ENCODE measurements at regions not wholly inside any gene's neighbourhood (a gene's known extent, or its start where the extent isn't known, plus 50 kb on each side); places are given as distances from the start of the nearest gene placed in this dataset.

GRCh38 chr5:152100462-152100861 is 175.8 kb upstream of the GLRA1 start:
- TF ChIP-seq, protein P1, sequence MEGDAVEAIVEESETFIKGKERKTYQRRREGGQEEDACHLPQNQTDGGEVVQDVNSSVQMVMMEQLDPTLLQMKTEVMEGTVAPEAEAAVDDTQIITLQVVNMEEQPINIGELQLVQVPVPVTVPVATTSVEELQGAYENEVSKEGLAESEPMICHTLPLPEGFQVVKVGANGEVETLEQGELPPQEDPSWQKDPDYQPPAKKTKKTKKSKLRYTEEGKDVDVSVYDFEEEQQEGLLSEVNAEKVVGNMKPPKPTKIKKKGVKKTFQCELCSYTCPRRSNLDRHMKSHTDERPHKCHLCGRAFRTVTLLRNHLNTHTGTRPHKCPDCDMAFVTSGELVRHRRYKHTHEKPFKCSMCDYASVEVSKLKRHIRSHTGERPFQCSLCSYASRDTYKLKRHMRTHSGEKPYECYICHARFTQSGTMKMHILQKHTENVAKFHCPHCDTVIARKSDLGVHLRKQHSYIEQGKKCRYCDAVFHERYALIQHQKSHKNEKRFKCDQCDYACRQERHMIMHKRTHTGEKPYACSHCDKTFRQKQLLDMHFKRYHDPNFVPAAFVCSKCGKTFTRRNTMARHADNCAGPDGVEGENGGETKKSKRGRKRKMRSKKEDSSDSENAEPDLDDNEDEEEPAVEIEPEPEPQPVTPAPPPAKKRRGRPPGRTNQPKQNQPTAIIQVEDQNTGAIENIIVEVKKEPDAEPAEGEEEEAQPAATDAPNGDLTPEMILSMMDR (IDR thresholded peaks at IDR 0.05), result no peak
- no peak for TF ChIP-seq ZFX (IDR thresholded peaks at IDR 0.05; ENCODE audit: borderline replicate concordance)

Data from 22Rv1 (cell line).